ENCODE measurements at regions not wholly inside any gene's neighbourhood (a gene's known extent, or its start where the extent isn't known, plus 50 kb on each side); places are given as distances from the start of the nearest gene placed in this dataset.

- H3K27ac ChIP-seq (ENCODE audit: low read depth in 2 of 2, low read length in 2 of 2): no peak overlapping the region
- H3K27me3 ChIP-seq (ENCODE audit: control insufficient read depth, insufficient read depth, low read length): no peaks in the 10 kb centered on the region
- H3K9me3 ChIP-seq (ENCODE audit: control insufficient read depth in 2 of 3, insufficient read depth in 1 of 3, low read length in 3 of 3): no peaks in the 10 kb centered on the region
- intact Hi-C loops (cut with DNase I): no loop called here
- no peak for FAIRE-seq
- no peak overlapping the region for H3K9ac ChIP-seq (ENCODE audit: low read length in 3 of 3)
- no peaks in the 10 kb centered on the region for H3K36me3 ChIP-seq (ENCODE audit: control insufficient read depth in 2 of 3, insufficient read depth in 3 of 3, low read length in 3 of 3)
- DNase-seq: no peak
- H3K4me3 ChIP-seq (ENCODE audit: low read length in 3 of 3): no peak overlapping the region
- no peaks in the 10 kb centered on the region for H3K4me1 ChIP-seq (ENCODE audit: control insufficient read depth in 2 of 3, insufficient read depth in 2 of 3, low read depth in 1 of 3, low read length in 3 of 3)
- TF ChIP-seq CTCF (IDR thresholded peaks at IDR 0.05; ENCODE audit: borderline replicate concordance, extremely low read depth, insufficient read depth): no peak
Observed at GRCh38 chr2:181142514-181142913, 162.1 kb downstream of the UBE2E3 start.

GRCh38 chr2:181143790-181144300 lies 163.4 kb downstream of the UBE2E3 start:
- Histone ChIP-seq H3K27me3 (ENCODE audit: control insufficient read depth, insufficient read depth, low read length) (no peaks in the 10 kb centered on the region), H3K9me3 (ENCODE audit: control insufficient read depth in 2 of 3, insufficient read depth in 1 of 3, low read length in 3 of 3) (no peaks in the 10 kb centered on the region), H3K4me1 (ENCODE audit: control insufficient read depth in 2 of 3, insufficient read depth in 2 of 3, low read depth in 1 of 3, low read length in 3 of 3) (no peaks in the 10 kb centered on the region), H3K4me3 (ENCODE audit: low read length in 3 of 3) (no peak overlapping the region), H3K36me3 (ENCODE audit: control insufficient read depth in 2 of 3, insufficient read depth in 3 of 3, low read length in 3 of 3) (no peaks in the 10 kb centered on the region), H3K27ac (ENCODE audit: low read depth in 2 of 2, low read length in 2 of 2) (no peak overlapping the region), H3K9ac (ENCODE audit: low read length in 3 of 3) (no peak overlapping the region)
- no peak for DNase-seq
- intact Hi-C loops (cut with DNase I): no loop called here
- FAIRE-seq: no peak
- no peak for TF ChIP-seq CTCF (IDR thresholded peaks at IDR 0.05; ENCODE audit: borderline replicate concordance, extremely low read depth, insufficient read depth)

- Histone ChIP-seq H3K4me1 (ENCODE audit: control insufficient read depth in 2 of 3, insufficient read depth in 2 of 3, low read depth in 1 of 3, low read length in 3 of 3) (no peaks in the 10 kb centered on the region), H3K4me3 (ENCODE audit: low read length in 3 of 3) (no peak overlapping the region), H3K9me3 (ENCODE audit: control insufficient read depth in 2 of 3, insufficient read depth in 1 of 3, low read length in 3 of 3) (no peaks in the 10 kb centered on the region), H3K27me3 (ENCODE audit: control insufficient read depth, insufficient read depth, low read length) (no peaks in the 10 kb centered on the region), H3K27ac (ENCODE audit: low read depth in 2 of 2, low read length in 2 of 2) (no peak overlapping the region), H3K36me3 (ENCODE audit: control insufficient read depth in 2 of 3, insufficient read depth in 3 of 3, low read length in 3 of 3) (no peaks in the 10 kb centered on the region), H3K9ac (ENCODE audit: low read length in 3 of 3) (no peak overlapping the region)
- intact Hi-C loops (cut with DNase I): no loop called here
- TF ChIP-seq CTCF (IDR thresholded peaks at IDR 0.05; ENCODE audit: borderline replicate concordance, extremely low read depth, insufficient read depth): no peak
- FAIRE-seq: no peak
- peak in 1 of 5 donors; percentile 71 for DNase-seq
Observed at GRCh38 chr2:181145645-181146044, 165.2 kb downstream of the UBE2E3 start.

- DNase-seq: no peak
Observed at GRCh38 chr2:181146171-181146570, 165.8 kb downstream of the UBE2E3 start.

More at GRCh38 chr2:181146171-181146570, 165.8 kb downstream of the UBE2E3 start:
- H3K36me3 ChIP-seq (ENCODE audit: control insufficient read depth in 2 of 3, insufficient read depth in 3 of 3, low read length in 3 of 3): no peaks in the 10 kb centered on the region
- FAIRE-seq: no peak
- no peaks in the 10 kb centered on the region for H3K4me1 ChIP-seq (ENCODE audit: control insufficient read depth in 2 of 3, insufficient read depth in 2 of 3, low read depth in 1 of 3, low read length in 3 of 3)
- H3K27ac ChIP-seq (ENCODE audit: low read depth in 2 of 2, low read length in 2 of 2): no peak overlapping the region
- no peaks in the 10 kb centered on the region for H3K27me3 ChIP-seq (ENCODE audit: control insufficient read depth, insufficient read depth, low read length)
- no peak for TF ChIP-seq CTCF (IDR thresholded peaks at IDR 0.05; ENCODE audit: borderline replicate concordance, extremely low read depth, insufficient read depth)
- H3K9ac ChIP-seq (ENCODE audit: low read length in 3 of 3): no peak overlapping the region
- no peaks in the 10 kb centered on the region for H3K9me3 ChIP-seq (ENCODE audit: control insufficient read depth in 2 of 3, insufficient read depth in 1 of 3, low read length in 3 of 3)
- no peak overlapping the region for H3K4me3 ChIP-seq (ENCODE audit: low read length in 3 of 3)
- intact Hi-C loops (cut with DNase I): no loop called here

All from kidney (tissue), 13 donors.